ENCODE measurements at regions not wholly inside any gene's neighbourhood (a gene's known extent, or its start where the extent isn't known, plus 50 kb on each side); places are given as distances from the start of the nearest gene placed in this dataset.

GRCh38 chr22:48210198-48210580 is 1447.7 kb downstream of the TBC1D22A start:
- no peak for DNase-seq

DNA sequence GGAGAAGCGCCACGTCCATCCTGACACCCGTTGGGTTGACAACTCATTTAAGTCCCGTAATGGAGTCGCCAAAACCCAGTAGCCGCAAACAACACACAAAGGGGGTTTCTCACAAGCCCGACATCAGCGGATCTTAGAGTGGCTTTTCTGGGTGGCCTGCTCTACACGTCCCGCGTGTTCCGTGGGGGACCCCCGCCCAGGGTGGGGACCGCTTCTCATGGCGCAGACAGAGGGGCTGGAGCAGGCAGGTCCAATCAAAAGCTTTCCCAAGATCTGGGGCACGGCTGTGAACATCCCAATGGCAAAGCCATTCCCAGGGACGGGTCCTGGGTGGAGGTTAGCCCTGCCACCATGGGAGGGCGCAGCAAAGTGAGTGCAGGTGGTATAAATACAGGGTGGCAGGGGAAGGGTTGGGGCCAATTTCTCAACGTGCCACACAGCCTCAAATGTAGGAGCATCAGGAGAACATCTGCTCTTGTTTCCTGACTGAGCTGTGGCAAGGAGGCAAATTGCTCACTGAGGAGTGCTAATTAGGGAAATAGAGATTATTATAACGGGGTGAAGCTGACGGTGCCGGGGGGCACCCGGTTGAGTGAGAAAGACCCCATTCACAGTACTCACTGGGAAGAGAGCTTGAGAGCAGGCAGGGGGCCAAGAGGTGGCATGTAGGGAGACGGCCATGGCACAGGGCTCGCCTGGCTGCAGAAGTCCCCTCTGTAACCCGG is 1447.2 kb downstream of the TBC1D22A start:
- DNase-seq, result no peak

GRCh38 chr22:48208894-48209293 is 1446.4 kb downstream of the TBC1D22A start:
- no peak for DNase-seq

GRCh38 chr22:48207919-48208535 is 1445.6 kb downstream of the TBC1D22A start:
- no peak for DNase-seq

- DNase-seq, result no peak
Observed at GRCh38 chr22:48205790-48206189, 1443.3 kb downstream of the TBC1D22A start.

GRCh38 chr22:48205161-48205560 is 1442.7 kb downstream of the TBC1D22A start:
- no peak for DNase-seq

GRCh38 chr22:48204296-48204695 is 1441.8 kb downstream of the TBC1D22A start:
- DNase-seq, result no peak

DNA sequence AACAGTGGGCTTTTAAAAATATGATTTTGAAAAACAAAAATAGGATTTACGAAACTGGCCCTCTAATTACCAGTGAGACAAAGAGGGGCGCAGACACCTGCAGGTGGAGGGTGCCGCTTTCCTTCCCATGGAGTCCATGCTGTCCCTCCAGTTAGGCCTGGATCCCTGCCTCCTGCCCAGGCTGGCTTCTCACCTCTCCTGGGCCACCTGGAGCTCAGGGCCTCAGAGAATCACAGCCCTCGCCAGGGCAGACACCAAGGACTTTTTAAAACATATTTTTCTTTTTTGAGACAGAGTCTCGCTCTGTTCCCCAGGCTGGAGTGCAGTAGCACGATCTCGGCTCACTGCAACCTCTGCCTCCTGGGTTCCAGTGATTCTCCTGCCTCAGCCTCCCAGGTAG is 1437.2 kb downstream of the TBC1D22A start:
- DNase-seq, result no peak

DNA sequence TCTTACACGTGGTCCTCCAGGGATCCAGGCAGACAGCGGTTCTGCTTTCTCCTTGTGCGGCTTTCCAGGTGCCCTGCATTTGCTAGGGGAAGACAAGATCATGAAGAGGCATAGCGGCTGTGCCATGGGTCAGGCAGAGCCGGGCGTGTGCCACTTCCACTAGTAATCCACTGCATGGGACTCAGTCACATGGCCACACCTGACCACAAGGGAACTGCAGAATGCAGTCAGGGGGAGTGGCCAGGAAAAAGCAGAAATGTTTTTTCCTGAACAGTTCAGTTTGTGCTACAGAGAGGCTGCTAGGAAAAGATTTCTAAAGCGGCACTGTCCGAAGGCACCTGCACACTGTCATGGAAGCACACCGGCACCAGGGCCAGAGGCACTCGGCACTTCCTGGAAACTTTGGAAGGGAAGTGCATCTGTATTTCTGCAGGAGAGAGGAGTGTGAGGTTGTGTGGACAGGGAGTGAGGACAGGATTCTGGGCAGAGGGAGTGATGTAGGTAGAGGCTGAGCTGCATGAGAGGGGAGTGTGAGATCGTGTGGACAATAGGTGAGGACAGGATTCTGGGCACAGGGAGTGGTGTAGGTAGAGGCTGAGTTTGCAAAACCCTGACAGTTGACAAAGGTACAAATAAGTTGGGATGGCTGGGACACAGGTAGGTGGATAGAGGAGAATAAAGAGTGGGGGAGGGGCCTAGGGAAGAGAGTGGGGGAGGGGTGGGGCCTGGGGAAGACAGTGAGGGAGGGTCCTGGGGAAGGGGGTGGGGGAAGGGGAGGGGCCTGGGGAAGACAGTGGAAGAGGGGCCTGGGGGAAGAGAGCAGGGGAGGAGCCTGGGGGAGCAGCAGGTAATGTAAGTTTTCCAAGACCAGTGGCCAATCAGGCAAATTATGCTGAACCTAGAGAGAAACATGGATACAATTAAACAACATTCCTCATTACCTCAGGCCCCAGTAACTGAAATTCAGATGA is 1436.3 kb downstream of the TBC1D22A start:
- no peak for DNase-seq

- no peak for DNase-seq
Observed at GRCh38 chr22:48197189-48197690, 1434.8 kb downstream of the TBC1D22A start.

DNA sequence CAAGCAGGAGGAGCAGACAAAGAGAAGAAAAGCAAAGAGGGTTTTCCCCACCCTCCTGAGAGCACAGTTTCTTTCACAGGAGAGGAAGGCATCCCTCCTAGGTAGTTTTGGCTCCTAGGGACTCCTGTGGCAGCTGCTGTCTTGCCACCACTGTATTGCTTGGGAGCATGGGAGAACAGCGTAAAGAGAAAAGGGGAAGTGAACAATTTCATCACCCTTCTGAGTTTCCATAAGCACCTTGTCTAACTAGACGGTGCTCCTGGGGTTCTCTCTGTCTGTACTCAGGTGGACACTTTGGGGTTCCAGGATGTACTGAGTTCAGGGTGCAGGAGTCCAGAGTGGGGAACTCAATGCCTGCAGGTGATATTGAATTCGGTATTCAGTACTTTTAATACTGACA is 1430.5 kb downstream of the TBC1D22A start:
- no peak for DNase-seq

GRCh38 chr22:48192071-48192470 is 1429.6 kb downstream of the TBC1D22A start:
- DNase-seq, result no peak

DNA sequence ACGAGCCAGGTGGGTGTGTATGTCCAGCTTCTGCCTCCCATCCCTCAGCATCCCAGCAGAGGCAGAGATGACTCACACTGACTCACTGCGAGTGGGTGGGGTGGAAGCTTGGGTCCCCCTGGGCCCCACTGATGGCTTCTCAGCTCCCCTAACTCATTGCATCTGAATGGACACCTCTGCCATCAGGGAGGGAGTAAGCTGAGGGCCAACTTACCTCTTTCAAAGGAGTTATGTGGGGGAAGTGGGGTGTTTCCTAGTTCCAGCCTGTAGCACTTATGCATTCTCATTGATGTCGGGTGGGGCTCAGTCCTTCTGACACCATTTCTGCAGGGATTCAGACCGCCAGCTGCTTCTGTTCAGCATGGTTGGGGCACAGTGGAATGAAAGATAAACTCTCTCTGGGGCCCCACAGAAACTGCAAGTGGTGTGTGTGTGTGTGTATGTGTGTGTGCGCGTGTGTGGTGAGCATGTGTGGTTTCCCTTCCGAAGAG is 1425.8 kb downstream of the TBC1D22A start:
- DNase-seq, result no peak

- no peak for DNase-seq
Observed at GRCh38 chr22:48187356-48187755, 1424.9 kb downstream of the TBC1D22A start.

DNA sequence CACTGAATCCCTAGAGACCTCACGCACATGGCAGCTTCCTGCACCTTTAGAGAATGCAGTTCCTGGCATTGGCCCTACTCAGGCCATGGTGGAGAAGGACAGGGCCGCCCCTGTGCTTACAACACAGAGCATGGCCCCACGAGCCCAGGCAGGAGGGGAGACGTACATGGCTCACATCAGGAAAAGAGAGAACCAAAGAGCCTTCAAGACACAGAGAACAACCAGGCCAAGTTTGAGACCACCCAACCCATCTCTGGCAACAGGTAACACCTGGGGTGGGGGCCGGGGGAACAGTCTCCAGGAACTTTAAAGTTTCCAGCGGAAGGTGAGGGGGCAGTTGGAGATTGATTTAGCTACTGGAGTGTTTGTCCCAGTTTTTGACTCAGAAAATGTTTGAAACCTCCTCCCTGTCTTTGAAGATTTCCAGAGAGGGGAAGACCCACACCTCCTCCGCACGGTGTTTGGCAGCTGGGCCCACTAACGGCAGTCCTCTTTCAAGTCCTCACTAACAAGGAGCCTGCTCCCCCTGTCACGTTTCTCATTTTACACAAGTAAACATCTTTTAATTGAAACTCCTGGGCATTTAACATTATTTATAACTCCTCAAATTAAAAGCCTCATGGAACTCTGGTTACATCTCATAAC is 1423.8 kb downstream of the TBC1D22A start:
- no peak for DNase-seq

GRCh38 chr22:48185071-48186055 is 1422.9 kb downstream of the TBC1D22A start:
- DNase-seq, result no peak

- DNase-seq, result no peak
Observed at GRCh38 chr22:48182846-48183805, 1420.7 kb downstream of the TBC1D22A start.

DNA sequence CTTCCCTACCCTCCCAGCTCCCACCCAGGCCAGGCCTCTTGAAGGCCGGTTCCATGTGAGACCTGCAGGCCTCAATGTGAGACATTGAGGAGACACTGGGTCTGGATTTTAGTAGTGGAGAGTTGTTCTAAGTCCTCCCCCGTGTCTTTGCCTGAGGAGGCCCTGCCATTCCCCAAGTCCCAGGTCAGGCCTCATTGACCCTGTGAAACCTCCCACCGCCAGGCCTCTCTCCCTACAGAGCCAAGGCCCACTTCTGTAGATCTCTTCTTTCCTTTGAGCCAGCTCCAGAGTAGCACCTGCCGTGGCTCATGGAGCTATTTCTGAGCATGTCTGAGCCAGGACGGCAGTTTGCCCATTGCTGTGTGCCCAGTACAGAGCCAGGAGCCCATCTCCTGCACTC is 1419.6 kb downstream of the TBC1D22A start:
- DNase-seq, result no peak

GRCh38 chr22:48181263-48181955 is 1419.0 kb downstream of the TBC1D22A start:
- DNase-seq, result no peak
